ENCODE measurements at regions not wholly inside any gene's neighbourhood (a gene's known extent, or its start where the extent isn't known, plus 50 kb on each side); places are given as distances from the start of the nearest gene placed in this dataset.
A peak's percentile ranks its signal among the peaks of the same experiment; 100 is the strongest.

DNA sequence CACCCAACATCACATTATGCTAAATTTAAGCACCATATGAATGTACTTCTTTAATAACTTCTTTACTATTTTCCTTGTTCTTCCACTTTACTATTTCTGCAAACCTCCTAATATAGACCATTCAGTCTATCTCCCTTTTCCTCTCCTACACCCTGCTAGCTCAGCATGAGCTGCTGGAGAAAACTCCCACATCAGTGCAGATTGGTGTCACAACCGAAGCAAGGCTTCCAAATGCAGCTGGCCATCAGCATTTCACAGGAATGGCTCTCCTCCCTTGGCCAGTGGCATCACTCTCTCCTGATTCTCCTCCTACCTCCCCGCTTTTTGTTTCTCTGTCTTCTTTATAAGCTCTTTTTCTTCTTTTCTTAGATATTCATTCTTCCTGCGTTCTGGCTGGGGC lies 118.7 kb upstream of the ZC3H12C start:
- DNase-seq, result no peak

DNA sequence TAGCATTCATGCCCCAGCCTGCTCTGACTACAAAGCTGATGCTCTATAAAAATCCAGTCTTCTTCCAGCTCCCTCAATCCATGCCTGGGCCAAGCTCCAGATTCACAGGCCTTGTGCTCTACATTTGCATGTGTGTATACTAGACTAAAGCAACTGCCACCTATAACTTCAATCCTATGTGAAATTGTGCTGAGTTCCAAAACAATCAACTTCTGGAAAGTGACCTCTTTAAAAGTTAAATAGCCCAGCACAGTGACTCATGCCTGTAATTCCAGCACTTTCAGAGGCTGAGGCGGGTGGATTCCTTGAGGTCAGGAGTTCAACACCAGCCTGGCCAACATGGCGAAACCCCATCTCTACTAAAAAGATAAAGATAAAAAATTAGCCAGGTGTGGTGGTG lies 114.3 kb upstream of the ZC3H12C start:
- no peak for DNase-seq

DNA sequence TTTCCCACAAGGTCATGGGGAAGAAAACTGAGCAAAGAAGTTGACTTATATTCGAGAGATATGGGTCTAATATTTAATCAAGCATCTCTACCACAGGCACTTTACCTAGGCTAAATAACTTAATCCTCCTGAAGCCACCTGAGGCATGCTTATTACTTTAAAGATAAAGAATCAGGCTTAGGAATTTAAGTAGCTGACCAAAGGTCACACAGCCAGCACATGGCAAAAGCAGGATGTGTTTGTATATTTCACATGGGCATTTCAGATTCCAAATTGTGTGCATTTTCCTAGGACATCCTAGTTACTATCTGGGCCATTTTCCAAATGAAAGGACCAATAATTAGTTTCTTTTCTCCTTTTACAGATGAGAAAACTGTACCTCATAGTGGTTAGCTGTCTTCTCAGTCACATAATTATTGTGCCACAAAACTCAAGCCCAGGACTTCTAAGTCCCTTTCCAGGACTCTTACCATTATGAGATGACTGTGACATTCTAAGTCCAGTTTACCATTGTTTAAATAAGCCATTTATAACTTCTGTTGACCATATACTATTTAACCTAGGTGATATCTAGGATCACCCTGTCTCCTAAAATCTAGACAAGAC lies 112.1 kb upstream of the ZC3H12C start:
- DNase-seq, result no peak

DNA sequence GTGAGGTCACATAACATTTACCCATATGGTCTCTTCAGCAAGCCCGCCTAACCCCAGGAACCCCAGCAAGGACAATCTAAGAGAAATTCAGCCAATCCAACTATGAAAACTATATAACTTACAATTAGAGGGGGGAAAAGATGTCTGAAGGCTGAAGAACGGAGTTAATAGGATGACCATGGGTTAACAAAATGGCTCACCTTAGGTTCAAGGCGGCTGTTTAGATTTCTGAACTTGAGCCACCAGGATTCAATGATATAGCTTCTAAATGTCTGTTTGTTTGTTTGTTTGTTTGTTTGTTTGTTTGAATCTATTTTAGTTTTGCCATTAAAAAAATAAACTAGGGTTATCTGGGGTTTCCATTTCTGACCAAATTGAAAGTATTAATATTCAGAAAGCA lies 109.8 kb upstream of the ZC3H12C start:
- no peak for DNase-seq

DNA sequence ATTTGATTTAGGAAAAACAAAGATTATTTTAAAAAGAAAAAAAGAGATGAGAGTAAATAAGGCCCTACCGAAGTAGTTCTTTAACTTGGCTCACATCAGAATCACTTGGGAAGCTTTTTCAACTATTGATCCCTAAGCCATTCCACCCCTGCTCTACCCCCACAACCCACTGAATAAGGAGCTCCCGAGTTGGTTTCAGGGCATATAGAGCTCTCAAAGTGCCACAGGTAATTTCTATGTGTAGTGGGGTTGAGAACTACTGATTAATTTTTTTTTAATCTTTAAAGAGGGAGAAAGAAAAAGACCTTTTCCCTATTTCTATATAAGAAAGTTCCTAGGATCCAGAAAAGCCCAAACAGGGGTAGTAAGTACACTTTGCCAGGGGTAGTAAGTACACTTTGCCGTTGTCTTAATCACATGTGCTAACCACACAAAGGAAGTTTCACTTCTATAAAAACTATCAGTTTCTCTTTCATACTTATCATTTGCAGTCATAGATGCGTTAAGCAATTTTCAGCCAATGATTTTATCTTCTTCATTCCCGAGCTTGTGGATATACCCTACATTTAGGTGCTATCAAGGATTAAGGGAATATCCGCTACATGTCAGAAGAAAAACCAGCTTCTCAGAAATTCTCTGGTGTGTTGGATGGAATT lies 108.4 kb upstream of the ZC3H12C start:
- DNase-seq, result no peak

DNA sequence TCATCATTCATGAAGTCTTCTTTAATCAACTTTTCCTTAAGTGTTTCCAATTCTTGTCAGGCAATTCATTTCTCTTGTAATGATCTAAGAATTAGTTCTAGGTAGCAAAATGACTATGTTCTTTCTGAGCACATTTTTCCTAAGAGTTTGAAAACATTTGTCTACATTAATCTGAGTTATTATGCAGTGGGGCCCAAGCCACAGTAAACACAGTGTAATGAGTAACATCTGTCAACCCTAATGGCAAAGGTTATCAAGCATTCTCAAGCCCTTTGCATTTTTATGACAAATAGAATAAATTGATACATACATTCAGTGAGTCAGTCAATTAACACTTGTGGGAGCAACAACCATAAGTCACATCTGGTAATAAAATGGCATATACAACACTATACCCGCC lies 106.7 kb upstream of the ZC3H12C start:
- DNase-seq, result no peak

DNA sequence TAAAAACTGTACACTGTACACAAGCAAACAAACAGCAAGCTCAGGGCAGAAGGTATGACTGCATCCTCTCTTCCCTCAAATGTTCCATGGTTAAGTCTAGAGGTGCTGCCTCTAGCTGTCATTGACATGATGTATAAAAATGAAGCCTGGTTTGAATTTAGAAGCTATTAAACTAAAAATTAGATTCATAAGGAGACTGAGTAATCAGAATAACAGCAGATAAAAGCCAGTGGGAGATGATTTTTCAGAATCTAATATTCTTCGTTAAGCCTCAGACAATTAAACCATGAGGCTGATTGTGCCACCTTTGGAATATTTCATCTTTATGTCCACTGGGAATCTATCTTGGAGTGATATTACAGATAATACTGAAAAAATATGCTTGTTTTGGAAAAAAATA lies 101.4 kb upstream of the ZC3H12C start:
- DNase-seq, result no peak

DNA sequence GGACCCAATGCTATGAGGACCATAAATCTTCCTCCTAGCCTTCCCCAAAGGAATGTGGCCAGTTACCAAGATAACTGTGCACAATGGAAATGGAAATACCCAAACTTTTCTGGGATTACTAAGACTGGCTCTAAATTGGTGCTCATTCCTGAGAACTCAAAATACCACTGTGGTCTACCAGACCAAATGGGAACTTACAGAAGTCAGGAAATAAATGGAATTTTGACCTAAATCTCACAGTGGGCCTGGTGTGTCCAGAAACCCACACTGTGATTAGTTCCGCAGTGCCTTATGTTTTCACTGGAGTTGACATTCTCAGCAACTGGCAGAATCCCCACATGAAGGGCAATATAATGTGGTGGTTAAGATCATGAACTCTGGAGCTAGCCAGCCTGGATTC lies 99.4 kb upstream of the ZC3H12C start:
- no peak for DNase-seq

DNA sequence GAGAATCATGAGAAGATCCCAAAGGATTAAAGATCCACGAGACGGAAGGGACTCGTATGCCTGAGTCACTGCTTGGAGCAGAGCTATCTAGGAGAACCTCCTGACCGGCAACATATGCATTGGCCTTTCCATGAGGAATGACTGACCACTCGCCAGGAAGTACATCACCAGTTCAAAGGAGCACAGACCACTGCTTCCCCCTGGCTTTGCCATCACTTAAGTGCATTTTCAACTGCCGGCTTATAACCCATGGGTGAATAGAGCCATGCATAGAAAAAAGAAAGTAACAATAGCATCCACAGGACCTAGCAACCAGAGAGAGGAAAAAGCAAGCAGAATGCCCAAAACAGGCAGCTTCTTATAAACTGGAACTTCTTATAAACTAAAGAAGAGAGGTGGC lies 98.3 kb upstream of the ZC3H12C start:
- no peak for DNase-seq

DNA sequence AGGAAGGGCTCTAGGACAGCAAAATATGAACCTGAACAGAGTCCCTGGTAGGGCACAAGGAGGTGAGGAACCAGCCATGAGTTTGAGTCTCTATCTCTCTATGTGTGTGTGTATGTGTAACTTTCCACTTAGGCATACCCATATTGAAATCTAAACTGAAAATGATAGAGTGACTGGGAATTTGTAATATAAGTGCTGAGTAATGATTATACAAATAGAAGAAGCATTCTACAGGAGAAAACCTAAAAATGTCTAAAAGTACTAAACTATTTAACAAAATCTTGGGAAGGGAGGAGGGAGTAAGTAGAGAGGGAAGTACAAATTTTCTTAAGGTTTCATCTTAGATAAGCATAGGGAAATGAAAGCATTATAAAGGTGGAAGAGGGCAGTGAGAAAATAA lies 97.1 kb upstream of the ZC3H12C start:
- DNase-seq, result no peak

DNA sequence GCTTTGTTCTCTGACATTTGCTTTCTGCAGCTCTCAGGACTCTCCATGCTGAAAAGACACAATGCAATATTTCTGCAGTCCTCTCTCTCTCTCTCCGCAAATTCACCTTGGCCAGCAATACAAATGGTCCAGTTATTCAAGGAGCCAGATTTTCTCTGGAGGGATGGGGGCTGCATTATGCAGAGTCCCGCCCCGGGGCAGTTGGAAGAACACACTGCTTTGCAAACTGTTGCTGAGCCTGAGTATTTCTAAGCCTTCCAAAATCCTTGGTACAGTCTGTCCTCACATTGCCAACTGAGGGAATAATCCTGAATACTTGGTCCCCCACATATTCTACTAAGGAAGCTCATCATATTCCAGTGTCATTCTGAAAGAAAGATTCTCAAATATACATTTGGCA lies 94.3 kb upstream of the ZC3H12C start:
- DNase-seq, result no peak

DNA sequence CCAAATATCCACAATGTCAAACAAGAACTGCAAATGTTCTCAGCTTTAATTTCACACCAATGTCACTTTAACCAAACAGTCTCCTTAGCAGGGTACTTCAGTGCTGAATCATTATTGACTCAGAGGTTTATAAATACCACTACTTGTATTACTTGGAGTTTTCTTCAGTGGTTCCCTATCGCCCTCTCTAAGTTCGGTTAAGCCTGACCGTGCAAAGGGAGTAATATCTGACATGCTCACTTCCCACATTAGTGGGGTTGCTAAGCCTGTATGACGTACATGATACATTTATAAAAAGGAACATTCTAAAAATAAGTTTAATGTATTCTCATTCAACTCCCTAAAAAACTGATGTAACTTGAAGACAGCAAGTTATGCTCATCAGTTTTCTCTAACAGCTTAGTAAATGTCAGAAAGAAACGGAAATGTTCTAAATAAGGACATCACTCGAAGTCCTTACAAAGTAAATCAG lies 93.1 kb upstream of the ZC3H12C start:
- peak; percentile 16 for DNase-seq

DNA sequence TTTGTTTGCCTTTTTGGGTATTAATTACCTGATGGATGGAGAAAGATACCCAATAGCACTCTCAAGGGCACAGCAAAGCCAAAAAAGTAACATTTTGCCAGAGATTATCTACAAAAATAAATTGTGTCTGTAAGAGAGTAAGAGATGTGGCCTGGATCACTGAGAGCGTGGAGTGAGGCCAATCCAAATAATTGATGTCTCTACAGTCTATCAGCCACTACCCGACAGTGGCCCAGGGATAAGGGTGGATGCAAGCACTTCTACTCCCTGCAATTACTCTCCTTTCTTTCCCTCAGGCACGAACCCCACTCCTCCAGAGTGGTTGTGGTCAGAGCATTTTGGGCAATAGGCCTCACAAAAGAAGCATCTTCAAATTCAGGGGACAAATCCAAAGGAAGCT lies 92.3 kb upstream of the ZC3H12C start:
- DNase-seq, result no peak

DNA sequence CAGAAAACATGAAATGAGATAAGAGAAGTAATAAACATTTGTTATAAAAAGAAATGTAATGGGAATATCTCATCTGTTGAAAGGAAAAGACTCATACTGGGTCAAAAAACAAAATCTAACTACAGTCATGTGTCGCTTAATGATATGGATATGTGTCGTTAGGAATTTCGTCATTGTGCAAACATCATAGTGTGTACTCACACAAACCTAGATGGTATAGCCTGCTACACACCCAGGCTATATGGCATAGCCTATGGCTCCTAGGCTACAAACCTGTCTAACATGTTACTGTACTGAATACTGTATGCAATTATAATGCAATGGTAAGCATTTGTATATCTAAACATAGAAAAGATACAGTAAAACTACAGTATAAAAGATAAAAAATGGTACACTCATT lies 89.8 kb upstream of the ZC3H12C start:
- no peak for DNase-seq

DNA sequence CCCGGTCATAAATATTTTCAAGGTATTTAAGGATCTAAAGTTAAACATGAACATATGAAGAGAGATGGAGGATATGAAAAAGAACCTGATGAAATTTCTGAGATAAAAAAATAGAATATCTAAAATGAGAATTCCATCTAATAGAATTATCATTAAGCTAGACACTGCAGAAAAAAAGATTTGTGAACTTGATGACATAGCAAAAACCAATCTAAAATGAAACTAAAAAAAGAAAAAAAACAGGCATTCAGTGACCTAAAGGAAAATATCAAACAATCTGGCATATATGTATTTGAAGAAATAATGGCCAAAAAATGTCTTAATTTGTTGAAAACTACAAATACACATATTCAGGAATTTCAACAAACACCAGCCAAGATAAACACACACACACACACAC lies 81.6 kb upstream of the ZC3H12C start:
- no peak for DNase-seq

DNA sequence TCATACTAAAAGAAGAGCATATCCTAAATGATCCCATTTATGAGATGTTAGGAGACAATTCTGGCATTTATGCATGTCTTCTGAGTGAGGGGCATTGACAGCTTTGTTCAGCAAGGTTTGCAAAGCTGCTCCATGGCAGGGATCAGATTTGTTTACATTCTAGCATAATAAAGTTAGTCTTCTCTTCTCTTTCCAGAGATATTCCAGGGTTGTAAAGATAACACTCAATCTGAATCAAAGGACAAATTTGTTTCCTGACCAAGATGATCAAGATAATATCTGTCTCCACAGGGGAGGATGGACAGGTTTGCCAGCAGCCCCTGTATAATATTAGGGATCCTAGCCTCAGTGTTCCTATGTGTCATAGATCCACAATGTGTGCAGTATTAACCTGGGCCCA lies 77.5 kb upstream of the ZC3H12C start:
- DNase-seq, result no peak

DNA sequence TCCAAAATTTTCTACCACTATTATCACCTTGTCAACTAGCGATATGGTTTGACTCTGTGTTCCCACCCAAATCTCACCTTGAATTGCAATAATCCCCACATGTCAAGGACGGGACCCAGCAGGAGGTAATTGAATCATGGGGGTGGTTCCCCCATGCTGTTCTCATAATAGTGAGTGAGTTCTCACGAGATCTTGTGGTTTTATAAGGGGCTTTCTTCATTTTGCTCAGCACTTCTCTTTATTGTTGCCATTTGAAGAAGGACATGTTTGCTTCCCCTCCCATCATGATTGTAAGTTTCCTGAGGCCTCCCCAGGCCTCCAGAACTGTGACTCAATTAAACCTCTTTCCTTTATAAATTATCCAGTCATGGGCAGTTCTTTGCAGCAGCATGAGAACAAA lies 73.5 kb upstream of the ZC3H12C start:
- no peak for DNase-seq

DNA sequence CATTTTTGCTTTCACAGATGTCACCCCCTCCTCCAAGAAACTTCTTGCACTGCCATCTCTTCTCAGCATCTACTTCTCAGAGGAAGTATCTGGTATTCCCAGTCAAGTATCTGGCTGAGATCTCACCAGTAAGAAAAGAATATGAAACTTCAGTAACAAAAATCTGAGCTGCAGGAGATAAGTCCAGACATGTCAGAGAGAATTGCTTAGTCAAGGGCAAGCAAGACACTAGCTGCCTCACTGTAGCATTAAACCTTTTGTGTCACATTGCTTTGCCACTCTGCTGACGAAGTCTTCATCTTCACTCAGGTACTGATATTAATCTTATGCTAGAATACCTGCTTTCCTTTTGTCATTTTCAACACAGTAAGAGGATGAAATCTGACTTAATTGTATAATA lies 70.6 kb upstream of the ZC3H12C start:
- DNase-seq, result no peak

DNA sequence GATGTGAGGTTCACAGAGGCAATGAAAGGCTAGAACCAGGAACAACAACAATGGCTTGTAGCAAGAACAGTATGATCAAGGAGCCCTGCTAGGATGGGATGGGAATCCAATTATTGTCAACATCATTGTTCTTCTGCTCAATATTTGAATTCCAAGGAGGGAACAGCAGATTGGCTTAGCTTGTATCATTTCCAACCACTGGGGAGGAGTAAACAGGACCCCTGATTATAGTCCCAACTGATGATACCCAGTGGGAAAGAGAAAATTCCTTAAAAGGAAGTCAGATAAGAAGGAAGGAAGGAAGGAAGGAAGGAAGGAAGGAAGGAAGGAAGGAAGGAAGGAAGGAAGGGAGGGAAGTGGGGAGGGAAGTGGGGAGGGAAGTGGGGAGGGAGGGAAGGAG lies 69.5 kb upstream of the ZC3H12C start:
- DNase-seq, result no peak

DNA sequence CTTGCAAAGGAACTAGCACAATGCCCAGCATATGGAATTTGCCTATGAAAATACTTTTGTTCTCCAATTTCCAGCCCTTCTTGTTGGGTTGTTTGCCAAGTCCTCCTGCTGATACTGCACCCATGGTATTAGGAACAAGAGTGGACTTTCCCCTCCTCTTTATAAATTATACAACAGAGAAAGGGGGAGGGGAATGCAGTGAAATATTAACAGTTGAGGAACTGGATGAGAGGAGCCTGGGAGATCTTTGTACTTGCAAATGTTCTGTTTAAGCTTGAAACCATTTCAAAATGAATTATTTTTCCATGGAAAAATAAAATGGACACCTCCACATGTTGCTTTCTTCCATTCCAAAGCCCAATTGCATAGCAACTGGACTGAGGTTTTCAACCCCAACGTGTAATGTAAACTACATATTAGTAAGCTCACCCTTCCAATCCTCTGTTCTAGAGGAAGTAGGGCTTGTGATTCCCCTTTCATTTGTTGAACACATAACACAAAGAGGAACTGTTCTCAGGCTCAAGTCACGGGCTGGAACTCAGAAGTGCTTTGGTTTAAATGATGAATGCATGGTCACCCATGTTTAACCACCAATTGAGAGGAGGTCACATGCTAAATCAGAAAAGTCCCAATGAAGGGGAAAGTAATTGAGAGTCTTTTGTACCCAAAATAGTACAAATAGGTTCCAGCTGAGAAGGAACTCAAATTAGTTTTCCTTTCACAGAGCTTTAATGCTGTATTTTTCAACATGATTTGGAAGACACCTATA lies 66.2 kb upstream of the ZC3H12C start:
- no peak for DNase-seq

DNA sequence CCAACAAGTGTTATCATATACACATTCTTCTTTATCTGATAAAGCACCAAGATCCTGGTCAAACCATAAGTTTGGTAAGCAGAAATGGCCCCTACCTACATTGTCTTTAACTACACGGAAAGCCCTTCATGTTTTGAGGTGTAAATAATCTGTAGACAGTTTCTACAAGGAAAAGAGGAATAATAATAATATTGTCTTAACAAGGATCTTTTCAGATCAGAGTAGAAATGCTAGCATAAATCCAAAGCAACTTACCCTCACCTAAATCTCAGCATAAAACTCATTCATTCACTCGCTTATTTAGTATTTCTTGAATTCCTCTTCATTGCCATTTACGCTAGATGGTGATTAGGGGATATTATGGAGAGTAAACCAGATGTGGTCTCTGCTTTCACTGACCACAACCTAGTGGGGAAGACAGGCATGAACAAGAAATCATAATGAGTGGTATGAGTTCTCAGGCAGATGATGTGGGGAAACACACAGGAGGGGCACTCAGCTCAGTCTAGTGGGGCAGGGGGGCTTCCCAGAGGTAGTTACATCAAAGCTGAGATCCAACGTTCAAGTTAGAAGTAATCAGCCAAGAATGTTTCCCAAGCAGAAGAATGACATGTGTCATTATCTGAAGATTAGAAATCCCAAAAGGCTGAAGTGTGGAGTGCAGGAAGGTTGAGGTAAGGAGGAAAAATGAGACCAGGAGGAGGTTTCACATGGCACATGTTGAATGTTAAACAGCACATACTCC lies 65.4 kb upstream of the ZC3H12C start:
- DNase-seq, result no peak

DNA sequence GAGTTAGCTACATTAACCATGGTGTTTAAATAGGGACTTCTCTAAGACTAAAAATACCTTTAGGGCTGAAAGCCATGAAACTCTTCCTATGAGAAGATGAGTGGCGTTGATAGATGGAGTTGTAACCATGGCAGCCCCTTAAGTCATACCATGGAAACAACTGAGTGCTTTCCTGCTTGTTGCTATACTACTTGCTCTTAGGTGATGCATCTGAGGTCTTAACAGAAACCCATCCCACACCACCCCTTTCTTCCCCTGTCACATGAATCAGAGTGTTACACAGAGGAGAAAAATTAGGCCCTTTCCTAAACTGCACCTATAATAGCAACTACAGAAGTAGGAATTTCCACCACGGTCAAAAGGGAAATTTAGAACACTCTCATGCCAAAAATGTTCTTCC lies 64.3 kb upstream of the ZC3H12C start:
- no peak for DNase-seq

DNA sequence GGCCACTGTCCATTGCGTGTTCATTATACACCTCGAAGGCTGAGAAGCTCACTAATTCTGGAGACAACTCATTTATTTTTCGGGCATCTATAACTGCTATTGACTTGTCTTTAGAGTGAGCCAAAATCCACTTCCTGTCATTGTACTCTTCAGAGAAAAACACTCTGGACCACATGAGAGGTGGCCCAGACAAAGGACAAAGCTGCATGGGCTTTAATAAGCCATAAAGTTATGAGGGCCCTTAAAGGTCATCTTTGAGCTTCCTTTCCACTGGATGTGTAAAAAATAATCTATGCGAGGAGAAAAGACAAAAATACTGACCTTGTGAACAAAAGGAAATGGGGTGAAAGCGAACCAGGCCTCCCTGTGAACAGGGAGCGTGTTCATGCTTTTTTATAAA lies 63.5 kb upstream of the ZC3H12C start:
- DNase-seq, result no peak

All from skin of body (tissue), 1 donor.